ENCODE measurements at regions not wholly inside any gene's neighbourhood (a gene's known extent, or its start where the extent isn't known, plus 50 kb on each side); places are given as distances from the start of the nearest gene placed in this dataset.

DNA sequence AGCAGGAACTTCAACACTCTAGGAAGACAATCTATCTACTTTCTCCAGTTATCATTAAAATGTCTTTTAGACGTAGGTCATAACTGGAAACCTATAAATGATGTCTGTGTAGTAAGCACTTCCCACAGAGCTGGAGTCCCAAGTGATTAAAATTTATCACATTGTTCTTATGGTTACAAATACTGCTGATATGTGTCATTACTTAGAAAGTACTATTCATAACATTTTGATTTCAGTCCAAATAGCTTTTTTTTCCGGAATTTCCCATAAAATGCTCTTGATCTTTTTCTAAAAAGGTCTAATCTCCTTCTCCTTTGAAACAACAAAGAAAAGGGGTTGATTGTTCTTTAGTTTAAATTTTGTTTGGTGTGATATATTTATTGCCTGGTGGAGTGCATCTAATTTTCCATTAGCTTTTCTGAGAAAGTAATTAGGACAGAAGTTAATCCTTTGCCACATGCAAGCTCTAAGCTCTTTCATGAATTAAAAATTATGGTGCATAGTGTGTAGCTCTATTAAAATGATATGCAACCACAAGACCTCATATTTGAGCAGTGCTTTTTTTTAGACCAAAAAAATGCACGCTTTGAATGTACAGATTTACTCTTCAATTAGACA, 132.7 kb upstream of the TCF21 start:
- TF ChIP-seq, protein P1, sequence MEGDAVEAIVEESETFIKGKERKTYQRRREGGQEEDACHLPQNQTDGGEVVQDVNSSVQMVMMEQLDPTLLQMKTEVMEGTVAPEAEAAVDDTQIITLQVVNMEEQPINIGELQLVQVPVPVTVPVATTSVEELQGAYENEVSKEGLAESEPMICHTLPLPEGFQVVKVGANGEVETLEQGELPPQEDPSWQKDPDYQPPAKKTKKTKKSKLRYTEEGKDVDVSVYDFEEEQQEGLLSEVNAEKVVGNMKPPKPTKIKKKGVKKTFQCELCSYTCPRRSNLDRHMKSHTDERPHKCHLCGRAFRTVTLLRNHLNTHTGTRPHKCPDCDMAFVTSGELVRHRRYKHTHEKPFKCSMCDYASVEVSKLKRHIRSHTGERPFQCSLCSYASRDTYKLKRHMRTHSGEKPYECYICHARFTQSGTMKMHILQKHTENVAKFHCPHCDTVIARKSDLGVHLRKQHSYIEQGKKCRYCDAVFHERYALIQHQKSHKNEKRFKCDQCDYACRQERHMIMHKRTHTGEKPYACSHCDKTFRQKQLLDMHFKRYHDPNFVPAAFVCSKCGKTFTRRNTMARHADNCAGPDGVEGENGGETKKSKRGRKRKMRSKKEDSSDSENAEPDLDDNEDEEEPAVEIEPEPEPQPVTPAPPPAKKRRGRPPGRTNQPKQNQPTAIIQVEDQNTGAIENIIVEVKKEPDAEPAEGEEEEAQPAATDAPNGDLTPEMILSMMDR (tag by site-specific recombination; IDR thresholded peaks at IDR 0.05) = no peak
- TF ChIP-seq ZNF24 (tag by site-specific recombination; IDR thresholded peaks at IDR 0.05) (no peak), YY1 (tag by site-specific recombination; IDR thresholded peaks at IDR 0.05) (no peak), ZNF184 (tag by site-specific recombination; IDR thresholded peaks at IDR 0.05) (no peak), ZNF175 (tag by site-specific recombination; IDR thresholded peaks at IDR 0.05) (no peak), ZNF555 (tag by site-specific recombination; conservative IDR thresholded peaks at IDR 0.05) (no peak), ZNF792 (tag by site-specific recombination; IDR thresholded peaks at IDR 0.05) (no peak), GFI1B (tag by site-specific recombination; IDR thresholded peaks at IDR 0.05) (no peak), ZNF76 (tag by site-specific recombination; IDR thresholded peaks at IDR 0.05; ENCODE audit: borderline replicate concordance, low read depth) (no peak)
- TF ChIP-seq, protein P2, sequence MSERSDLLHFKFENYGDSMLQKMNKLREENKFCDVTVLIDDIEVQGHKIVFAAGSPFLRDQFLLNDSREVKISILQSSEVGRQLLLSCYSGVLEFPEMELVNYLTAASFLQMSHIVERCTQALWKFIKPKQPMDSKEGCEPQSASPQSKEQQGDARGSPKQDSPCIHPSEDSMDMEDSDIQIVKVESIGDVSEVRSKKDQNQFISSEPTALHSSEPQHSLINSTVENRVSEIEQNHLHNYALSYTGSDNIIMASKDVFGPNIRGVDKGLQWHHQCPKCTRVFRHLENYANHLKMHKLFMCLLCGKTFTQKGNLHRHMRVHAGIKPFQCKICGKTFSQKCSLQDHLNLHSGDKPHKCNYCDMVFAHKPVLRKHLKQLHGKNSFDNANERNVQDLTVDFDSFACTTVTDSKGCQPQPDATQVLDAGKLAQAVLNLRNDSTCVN (tag by site-specific recombination; optimal IDR thresholded peaks at IDR 0.05) = no peak
- TF ChIP-seq, protein P3, sequence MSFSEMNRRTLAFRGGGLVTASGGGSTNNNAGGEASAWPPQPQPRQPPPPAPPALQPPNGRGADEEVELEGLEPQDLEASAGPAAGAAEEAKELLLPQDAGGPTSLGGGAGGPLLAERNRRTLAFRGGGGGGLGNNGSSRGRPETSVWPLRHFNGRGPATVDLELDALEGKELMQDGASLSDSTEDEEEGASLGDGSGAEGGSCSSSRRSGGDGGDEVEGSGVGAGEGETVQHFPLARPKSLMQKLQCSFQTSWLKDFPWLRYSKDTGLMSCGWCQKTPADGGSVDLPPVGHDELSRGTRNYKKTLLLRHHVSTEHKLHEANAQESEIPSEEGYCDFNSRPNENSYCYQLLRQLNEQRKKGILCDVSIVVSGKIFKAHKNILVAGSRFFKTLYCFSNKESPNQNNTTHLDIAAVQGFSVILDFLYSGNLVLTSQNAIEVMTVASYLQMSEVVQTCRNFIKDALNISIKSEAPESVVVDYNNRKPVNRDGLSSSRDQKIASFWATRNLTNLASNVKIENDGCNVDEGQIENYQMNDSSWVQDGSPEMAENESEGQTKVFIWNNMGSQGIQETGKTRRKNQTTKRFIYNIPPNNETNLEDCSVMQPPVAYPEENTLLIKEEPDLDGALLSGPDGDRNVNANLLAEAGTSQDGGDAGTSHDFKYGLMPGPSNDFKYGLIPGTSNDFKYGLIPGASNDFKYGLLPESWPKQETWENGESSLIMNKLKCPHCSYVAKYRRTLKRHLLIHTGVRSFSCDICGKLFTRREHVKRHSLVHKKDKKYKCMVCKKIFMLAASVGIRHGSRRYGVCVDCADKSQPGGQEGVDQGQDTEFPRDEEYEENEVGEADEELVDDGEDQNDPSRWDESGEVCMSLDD (tag by site-specific recombination; IDR thresholded peaks at IDR 0.05) = no peak
- TF ChIP-seq, protein P4, sequence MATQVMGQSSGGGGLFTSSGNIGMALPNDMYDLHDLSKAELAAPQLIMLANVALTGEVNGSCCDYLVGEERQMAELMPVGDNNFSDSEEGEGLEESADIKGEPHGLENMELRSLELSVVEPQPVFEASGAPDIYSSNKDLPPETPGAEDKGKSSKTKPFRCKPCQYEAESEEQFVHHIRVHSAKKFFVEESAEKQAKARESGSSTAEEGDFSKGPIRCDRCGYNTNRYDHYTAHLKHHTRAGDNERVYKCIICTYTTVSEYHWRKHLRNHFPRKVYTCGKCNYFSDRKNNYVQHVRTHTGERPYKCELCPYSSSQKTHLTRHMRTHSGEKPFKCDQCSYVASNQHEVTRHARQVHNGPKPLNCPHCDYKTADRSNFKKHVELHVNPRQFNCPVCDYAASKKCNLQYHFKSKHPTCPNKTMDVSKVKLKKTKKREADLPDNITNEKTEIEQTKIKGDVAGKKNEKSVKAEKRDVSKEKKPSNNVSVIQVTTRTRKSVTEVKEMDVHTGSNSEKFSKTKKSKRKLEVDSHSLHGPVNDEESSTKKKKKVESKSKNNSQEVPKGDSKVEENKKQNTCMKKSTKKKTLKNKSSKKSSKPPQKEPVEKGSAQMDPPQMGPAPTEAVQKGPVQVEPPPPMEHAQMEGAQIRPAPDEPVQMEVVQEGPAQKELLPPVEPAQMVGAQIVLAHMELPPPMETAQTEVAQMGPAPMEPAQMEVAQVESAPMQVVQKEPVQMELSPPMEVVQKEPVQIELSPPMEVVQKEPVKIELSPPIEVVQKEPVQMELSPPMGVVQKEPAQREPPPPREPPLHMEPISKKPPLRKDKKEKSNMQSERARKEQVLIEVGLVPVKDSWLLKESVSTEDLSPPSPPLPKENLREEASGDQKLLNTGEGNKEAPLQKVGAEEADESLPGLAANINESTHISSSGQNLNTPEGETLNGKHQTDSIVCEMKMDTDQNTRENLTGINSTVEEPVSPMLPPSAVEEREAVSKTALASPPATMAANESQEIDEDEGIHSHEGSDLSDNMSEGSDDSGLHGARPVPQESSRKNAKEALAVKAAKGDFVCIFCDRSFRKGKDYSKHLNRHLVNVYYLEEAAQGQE (tag by site-specific recombination; IDR thresholded peaks at IDR 0.05) = no peak
- TF ChIP-seq, protein P5, sequence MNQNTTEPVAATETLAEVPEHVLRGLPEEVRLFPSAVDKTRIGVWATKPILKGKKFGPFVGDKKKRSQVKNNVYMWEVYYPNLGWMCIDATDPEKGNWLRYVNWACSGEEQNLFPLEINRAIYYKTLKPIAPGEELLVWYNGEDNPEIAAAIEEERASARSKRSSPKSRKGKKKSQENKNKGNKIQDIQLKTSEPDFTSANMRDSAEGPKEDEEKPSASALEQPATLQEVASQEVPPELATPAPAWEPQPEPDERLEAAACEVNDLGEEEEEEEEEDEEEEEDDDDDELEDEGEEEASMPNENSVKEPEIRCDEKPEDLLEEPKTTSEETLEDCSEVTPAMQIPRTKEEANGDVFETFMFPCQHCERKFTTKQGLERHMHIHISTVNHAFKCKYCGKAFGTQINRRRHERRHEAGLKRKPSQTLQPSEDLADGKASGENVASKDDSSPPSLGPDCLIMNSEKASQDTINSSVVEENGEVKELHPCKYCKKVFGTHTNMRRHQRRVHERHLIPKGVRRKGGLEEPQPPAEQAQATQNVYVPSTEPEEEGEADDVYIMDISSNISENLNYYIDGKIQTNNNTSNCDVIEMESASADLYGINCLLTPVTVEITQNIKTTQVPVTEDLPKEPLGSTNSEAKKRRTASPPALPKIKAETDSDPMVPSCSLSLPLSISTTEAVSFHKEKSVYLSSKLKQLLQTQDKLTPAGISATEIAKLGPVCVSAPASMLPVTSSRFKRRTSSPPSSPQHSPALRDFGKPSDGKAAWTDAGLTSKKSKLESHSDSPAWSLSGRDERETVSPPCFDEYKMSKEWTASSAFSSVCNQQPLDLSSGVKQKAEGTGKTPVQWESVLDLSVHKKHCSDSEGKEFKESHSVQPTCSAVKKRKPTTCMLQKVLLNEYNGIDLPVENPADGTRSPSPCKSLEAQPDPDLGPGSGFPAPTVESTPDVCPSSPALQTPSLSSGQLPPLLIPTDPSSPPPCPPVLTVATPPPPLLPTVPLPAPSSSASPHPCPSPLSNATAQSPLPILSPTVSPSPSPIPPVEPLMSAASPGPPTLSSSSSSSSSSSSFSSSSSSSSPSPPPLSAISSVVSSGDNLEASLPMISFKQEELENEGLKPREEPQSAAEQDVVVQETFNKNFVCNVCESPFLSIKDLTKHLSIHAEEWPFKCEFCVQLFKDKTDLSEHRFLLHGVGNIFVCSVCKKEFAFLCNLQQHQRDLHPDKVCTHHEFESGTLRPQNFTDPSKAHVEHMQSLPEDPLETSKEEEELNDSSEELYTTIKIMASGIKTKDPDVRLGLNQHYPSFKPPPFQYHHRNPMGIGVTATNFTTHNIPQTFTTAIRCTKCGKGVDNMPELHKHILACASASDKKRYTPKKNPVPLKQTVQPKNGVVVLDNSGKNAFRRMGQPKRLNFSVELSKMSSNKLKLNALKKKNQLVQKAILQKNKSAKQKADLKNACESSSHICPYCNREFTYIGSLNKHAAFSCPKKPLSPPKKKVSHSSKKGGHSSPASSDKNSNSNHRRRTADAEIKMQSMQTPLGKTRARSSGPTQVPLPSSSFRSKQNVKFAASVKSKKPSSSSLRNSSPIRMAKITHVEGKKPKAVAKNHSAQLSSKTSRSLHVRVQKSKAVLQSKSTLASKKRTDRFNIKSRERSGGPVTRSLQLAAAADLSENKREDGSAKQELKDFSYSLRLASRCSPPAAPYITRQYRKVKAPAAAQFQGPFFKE (tag by site-specific recombination; IDR thresholded peaks at IDR 0.05; ENCODE audit: borderline replicate concordance) = no peak
- TF ChIP-seq, protein P6, sequence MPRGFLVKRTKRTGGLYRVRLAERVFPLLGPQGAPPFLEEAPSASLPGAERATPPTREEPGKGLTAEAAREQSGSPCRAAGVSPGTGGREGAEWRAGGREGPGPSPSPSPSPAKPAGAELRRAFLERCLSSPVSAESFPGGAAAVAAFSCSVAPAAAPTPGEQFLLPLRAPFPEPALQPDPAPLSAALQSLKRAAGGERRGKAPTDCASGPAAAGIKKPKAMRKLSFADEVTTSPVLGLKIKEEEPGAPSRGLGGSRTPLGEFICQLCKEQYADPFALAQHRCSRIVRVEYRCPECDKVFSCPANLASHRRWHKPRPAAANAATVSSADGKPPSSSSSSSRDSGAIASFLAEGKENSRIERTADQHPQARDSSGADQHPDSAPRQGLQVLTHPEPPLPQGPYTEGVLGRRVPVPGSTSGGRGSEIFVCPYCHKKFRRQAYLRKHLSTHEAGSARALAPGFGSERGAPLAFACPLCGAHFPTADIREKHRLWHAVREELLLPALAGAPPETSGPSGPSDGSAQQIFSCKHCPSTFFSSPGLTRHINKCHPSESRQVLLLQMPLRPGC (tag by site-specific recombination; IDR thresholded peaks at IDR 0.05) = no peak

Measured in HEK293 (cell line).